SH-SY5Y (cell line): ENCODE measurements at regions not wholly inside any gene's neighbourhood (a gene's known extent, or its start where the extent isn't known, plus 50 kb on each side); places are given as distances from the start of the nearest gene placed in this dataset.

Experiments used
- GATA2 ChIP-seq: IDR thresholded peaks from 2 replicates; pipeline ENCODE4 v1.6.1; 2011; ENCODE audit warnings: mild to moderate bottlenecking, low read depth, low read length
- GATA3 ChIP-seq: IDR thresholded peaks from 2 replicates; pipeline ENCODE4 v1.6.1; 2011; ENCODE audit warnings: low read depth, mild to moderate bottlenecking, low read length, moderate library complexity

GRCh38 chr7:142385491-142386340 is 127.9 kb upstream of the PRSS58 start:
- no peak for TF ChIP-seq GATA2
- TF ChIP-seq GATA3: no peak
